Neural progenitor cell (in vitro differentiated cells): ENCODE measurements at regions not wholly inside any gene's neighbourhood (a gene's known extent, or its start where the extent isn't known, plus 50 kb on each side); places are given as distances from the start of the nearest gene placed in this dataset.

Source experiments
- EZH2phosphoT487 ChIP-seq: fragments of 200-600 bp; sonication (generic); IDR thresholded peaks from 2 replicates; pipeline ENCODE4 v1.6.1; 2017; ENCODE audit warnings: antibody characterized with exemption
- TF ChIP-seq, protein P1 (sequence below): fragments of 200-600 bp; sonication (generic); IDR thresholded peaks from 2 replicates; pipeline ENCODE4 v1.5.1; 2017; ENCODE audit warnings: antibody characterized with exemption, mild to moderate bottlenecking

DNA sequence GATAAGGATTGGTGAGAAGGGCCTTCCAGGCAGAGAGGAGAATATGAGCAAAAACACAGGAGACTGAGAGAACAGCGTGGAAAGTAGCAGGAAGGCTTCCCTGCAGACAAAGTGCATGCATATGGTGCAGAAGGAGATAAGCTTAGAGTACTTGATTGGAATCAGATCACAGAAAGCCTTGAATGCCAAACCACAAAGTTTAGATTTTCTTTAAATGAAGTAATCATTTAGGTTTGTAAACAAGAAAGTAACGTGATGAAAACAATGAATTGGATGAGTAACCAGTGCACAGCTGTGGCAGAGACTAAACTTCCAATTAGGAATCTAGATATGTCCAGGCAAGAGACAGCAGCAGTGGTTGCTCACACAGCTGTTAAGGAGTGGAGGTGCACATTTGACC is 83.8 kb upstream of the C1QTNF7 start:
- TF ChIP-seq, protein P1, sequence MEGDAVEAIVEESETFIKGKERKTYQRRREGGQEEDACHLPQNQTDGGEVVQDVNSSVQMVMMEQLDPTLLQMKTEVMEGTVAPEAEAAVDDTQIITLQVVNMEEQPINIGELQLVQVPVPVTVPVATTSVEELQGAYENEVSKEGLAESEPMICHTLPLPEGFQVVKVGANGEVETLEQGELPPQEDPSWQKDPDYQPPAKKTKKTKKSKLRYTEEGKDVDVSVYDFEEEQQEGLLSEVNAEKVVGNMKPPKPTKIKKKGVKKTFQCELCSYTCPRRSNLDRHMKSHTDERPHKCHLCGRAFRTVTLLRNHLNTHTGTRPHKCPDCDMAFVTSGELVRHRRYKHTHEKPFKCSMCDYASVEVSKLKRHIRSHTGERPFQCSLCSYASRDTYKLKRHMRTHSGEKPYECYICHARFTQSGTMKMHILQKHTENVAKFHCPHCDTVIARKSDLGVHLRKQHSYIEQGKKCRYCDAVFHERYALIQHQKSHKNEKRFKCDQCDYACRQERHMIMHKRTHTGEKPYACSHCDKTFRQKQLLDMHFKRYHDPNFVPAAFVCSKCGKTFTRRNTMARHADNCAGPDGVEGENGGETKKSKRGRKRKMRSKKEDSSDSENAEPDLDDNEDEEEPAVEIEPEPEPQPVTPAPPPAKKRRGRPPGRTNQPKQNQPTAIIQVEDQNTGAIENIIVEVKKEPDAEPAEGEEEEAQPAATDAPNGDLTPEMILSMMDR = no peak
- no peak for TF ChIP-seq EZH2phosphoT487
